HL-60/S4 treated with retinoic acid at 250 ng/mL for 4 days and 3 days (cell line): ENCODE measurements at regions not wholly inside any gene's neighbourhood (a gene's known extent, or its start where the extent isn't known, plus 50 kb on each side); places are given as distances from the start of the nearest gene placed in this dataset.

Experiments used
- in situ Hi-C: fragments of 300-500 bp; cut with MboI; formaldehyde crosslinking; loops from 2 replicates; pipeline ENCODE4 v1.7.0; 2022; ENCODE audit warnings: low sequenced_read_pairs

- in situ Hi-C loops, result no loop called here
Measured at GRCh38 chr15:97712530-97712929, 248.0 kb upstream of the ARRDC4 start.

GRCh38 chr15:97717806-97718205 lies 242.7 kb upstream of the ARRDC4 start:
- in situ Hi-C loops, result no loop called here

GRCh38 chr15:97718509-97718908 lies 242.0 kb upstream of the ARRDC4 start:
- in situ Hi-C loops, result no loop called here

GRCh38 chr15:97728791-97729190 lies 231.7 kb upstream of the ARRDC4 start:
- in situ Hi-C loops, result no loop called here

- in situ Hi-C loops, result no loop called here
Measured at GRCh38 chr15:97729270-97729669, 231.2 kb upstream of the ARRDC4 start.

- in situ Hi-C loops, result no loop called here
Measured at GRCh38 chr15:97730315-97730714, 230.2 kb upstream of the ARRDC4 start.

- in situ Hi-C loops, result no loop called here
Measured at GRCh38 chr15:97731859-97732258, 228.6 kb upstream of the ARRDC4 start.

GRCh38 chr15:97733373-97733772 lies 227.1 kb upstream of the ARRDC4 start:
- in situ Hi-C loops, result no loop called here

- in situ Hi-C loops, result no loop called here
Measured at GRCh38 chr15:97736748-97737147, 223.8 kb upstream of the ARRDC4 start.

GRCh38 chr15:97745481-97746071 lies 214.9 kb upstream of the ARRDC4 start:
- in situ Hi-C loops, result no loop called here

- in situ Hi-C loops, result no loop called here
Measured at GRCh38 chr15:97747342-97747741, 213.2 kb upstream of the ARRDC4 start.

GRCh38 chr15:97748576-97748975 lies 211.9 kb upstream of the ARRDC4 start:
- in situ Hi-C loops, result no loop called here

- in situ Hi-C loops, result no loop called here
Measured at GRCh38 chr15:97750060-97750459, 210.4 kb upstream of the ARRDC4 start.

- in situ Hi-C loops, result no loop called here
Measured at GRCh38 chr15:97755726-97756125, 204.8 kb upstream of the ARRDC4 start.

GRCh38 chr15:97759363-97759762 lies 201.1 kb upstream of the ARRDC4 start:
- in situ Hi-C loops, result no loop called here

GRCh38 chr15:97761110-97761509 lies 199.4 kb upstream of the ARRDC4 start:
- in situ Hi-C loops, result no loop called here

GRCh38 chr15:97783240-97783639 lies 177.3 kb upstream of the ARRDC4 start:
- in situ Hi-C loops, result no loop called here

- in situ Hi-C loops, result no loop called here
Measured at GRCh38 chr15:97786741-97787140, 173.8 kb upstream of the ARRDC4 start.

- in situ Hi-C loops, result no loop called here
Measured at GRCh38 chr15:97790180-97790579, 170.3 kb upstream of the ARRDC4 start.

- in situ Hi-C loops, result no loop called here
Measured at GRCh38 chr15:97791824-97792792, 168.4 kb upstream of the ARRDC4 start.

- in situ Hi-C loops, result no loop called here
Measured at GRCh38 chr15:97804950-97805349, 155.6 kb upstream of the ARRDC4 start.

- in situ Hi-C loops, result no loop called here
Measured at GRCh38 chr15:97806766-97807165, 153.7 kb upstream of the ARRDC4 start.
